HEK293 (cell line): ENCODE measurements at regions not wholly inside any gene's neighbourhood (a gene's known extent, or its start where the extent isn't known, plus 50 kb on each side); places are given as distances from the start of the nearest gene placed in this dataset.

Experiments used
- CTCF ChIA-PET: fragments of 350-600 bp; formaldehyde crosslinking; extraction: SDS; loops from one replicate; lab custom pipeline; 2021; ENCODE audit warnings: antibody characterized with exemption; lab: Yijun Ruan, JAX
- POLR2A ChIA-PET: fragments of 300-600 bp; formaldehyde crosslinking; extraction: SDS; loops from one replicate; lab custom pipeline; 2020; ENCODE audit warnings: antibody characterized with exemption, inconsistent platforms; lab: Yijun Ruan, JAX
- H3K27ac ChIP-seq: fragments of 200-500 bp; sonication (Bioruptor generic); 2 replicates; pipeline ENCODE4 v1.5.1; 2014; ENCODE audit warnings: low read depth, low read length, control low read depth, inconsistent platforms; ENCODE audit errors: extremely low read depth
- H3K36me3 ChIP-seq, 2 experiments: fragments of 200-500 bp in 1 of 2; sonication (Bioruptor generic) in 1 of 2; 1 replicate in 1 of 2; 2 replicates in 1 of 2; pipeline ENCODE4 v1.5.1; 2014 to 2017; ENCODE audit warnings: inconsistent platforms in 2 of 2, low read length in 2 of 2; ENCODE audit not compliant: control insufficient read depth in 2 of 2, insufficient read depth in 1 of 2
- H3K4me1 ChIP-seq: fragments of 200-500 bp; sonication (Bioruptor generic); 2 replicates; pipeline ENCODE4 v1.5.1; 2014; ENCODE audit warnings: mild to moderate bottlenecking, low read length, inconsistent platforms; ENCODE audit not compliant: control insufficient read depth, insufficient read depth
- H3K4me3 ChIP-seq: 2 replicates; pipeline ENCODE4 v1.5.1; 2011; ENCODE audit warnings: low read depth, mild to moderate bottlenecking, control low read depth, low read length, moderate library complexity
- H3K9me3 ChIP-seq: fragments of 200-500 bp; sonication (Bioruptor generic); 2 replicates; pipeline ENCODE4 v1.5.1; 2014; ENCODE audit warnings: low read depth, low read length, inconsistent platforms; ENCODE audit not compliant: control insufficient read depth, insufficient read depth
- FEZF1 ChIP-seq: fragments of 450-650 bp; formaldehyde crosslinking; IDR thresholded peaks from 2 replicates; pipeline ENCODE4 v1.5.1; 2016; ENCODE audit warnings: missing biosample characterization, missing genetic modification characterization
- GLIS2 ChIP-seq: fragments of 450-650 bp; formaldehyde crosslinking; IDR thresholded peaks from 2 replicates; pipeline ENCODE4 v1.5.1; 2016; ENCODE audit warnings: missing biosample characterization, missing genetic modification characterization
- YY1 ChIP-seq: fragments of 450-650 bp; formaldehyde crosslinking; IDR thresholded peaks from 2 replicates; pipeline ENCODE4 v1.5.1; 2018; ENCODE audit warnings: missing biosample characterization, missing genetic modification characterization
- ZBTB21 ChIP-seq: fragments of 450-650 bp; formaldehyde crosslinking; IDR thresholded peaks from 2 replicates; pipeline ENCODE4 v1.5.1; 2017; ENCODE audit warnings: missing biosample characterization, missing genetic modification characterization
- ZNF16 ChIP-seq: fragments of 450-650 bp; formaldehyde crosslinking; IDR thresholded peaks from 2 replicates; pipeline ENCODE4 v1.5.1; 2016; ENCODE audit warnings: low read depth, missing biosample characterization, missing genetic modification characterization
- ZNF311 ChIP-seq: fragments of 450-650 bp; formaldehyde crosslinking; IDR thresholded peaks from 2 replicates; pipeline ENCODE4 v1.5.1; 2017; ENCODE audit warnings: missing biosample characterization, missing genetic modification characterization, borderline replicate concordance
- ZNF350 ChIP-seq: fragments of 450-650 bp; formaldehyde crosslinking; IDR thresholded peaks from 2 replicates; pipeline ENCODE4 v1.5.0; 2017; ENCODE audit warnings: missing biosample characterization, mild to moderate bottlenecking, missing genetic modification characterization
- ZNF354C ChIP-seq: fragments of 450-650 bp; formaldehyde crosslinking; IDR thresholded peaks from 2 replicates; pipeline ENCODE4 v1.5.1; 2016; ENCODE audit warnings: missing biosample characterization, missing genetic modification characterization, low read depth, borderline replicate concordance
- ZNF404 ChIP-seq: fragments of 450-650 bp; formaldehyde crosslinking; IDR thresholded peaks from 2 replicates; pipeline ENCODE4 v1.5.1; 2017; ENCODE audit warnings: missing biosample characterization, missing genetic modification characterization
- ZNF544 ChIP-seq: fragments of 450-650 bp; formaldehyde crosslinking; IDR thresholded peaks from 2 replicates; pipeline ENCODE4 v1.5.0; 2017; ENCODE audit warnings: missing biosample characterization, missing genetic modification characterization
- ZNF596 ChIP-seq: fragments of 450-650 bp; IDR thresholded peaks from 2 replicates; pipeline ENCODE4 v1.5.0; 2018; ENCODE audit warnings: missing biosample characterization, mild to moderate bottlenecking, missing genetic modification characterization, moderate library complexity
- ZNF621 ChIP-seq: fragments of 450-650 bp; formaldehyde crosslinking; IDR thresholded peaks from 2 replicates; pipeline ENCODE4 v1.5.1; 2017; ENCODE audit warnings: missing biosample characterization, missing genetic modification characterization
- ZNF623 ChIP-seq: fragments of 450-650 bp; formaldehyde crosslinking; IDR thresholded peaks from 2 replicates; pipeline ENCODE4 v1.5.1; 2016; ENCODE audit warnings: missing biosample characterization, missing genetic modification characterization
- ZNF658 ChIP-seq: fragments of 450-650 bp; formaldehyde crosslinking; IDR thresholded peaks from 2 replicates; pipeline ENCODE4; 2016; ENCODE audit warnings: missing biosample characterization, missing genetic modification characterization
- ZNF791 ChIP-seq: fragments of 450-650 bp; formaldehyde crosslinking; IDR thresholded peaks from 2 replicates; pipeline ENCODE4 v1.5.1; 2016; ENCODE audit warnings: missing biosample characterization, missing genetic modification characterization
- ZNF830 ChIP-seq: fragments of 450-650 bp; IDR thresholded peaks from 2 replicates; pipeline ENCODE4 v1.5.0; 2018; ENCODE audit warnings: missing biosample characterization, missing genetic modification characterization, low read depth, mild to moderate bottlenecking, moderate library complexity
- ZSCAN30 ChIP-seq: fragments of 450-650 bp; IDR thresholded peaks from 2 replicates; pipeline ENCODE4 v1.5.1; 2018; ENCODE audit warnings: missing biosample characterization, mild to moderate bottlenecking, missing genetic modification characterization, moderate library complexity
- TF ChIP-seq, protein P1 (sequence below): fragments of 450-650 bp; formaldehyde crosslinking; IDR thresholded peaks from 2 replicates; pipeline ENCODE4 v1.5.1; 2016; ENCODE audit warnings: missing biosample characterization, missing genetic modification characterization
- TF ChIP-seq, protein P2 (sequence below): fragments of 450-650 bp; formaldehyde crosslinking; IDR thresholded peaks from 2 replicates; pipeline ENCODE4 v1.5.1; 2017; ENCODE audit warnings: missing biosample characterization, mild to moderate bottlenecking, missing genetic modification characterization, moderate library complexity
- TF ChIP-seq, protein P3 (sequence below): fragments of 450-650 bp; formaldehyde crosslinking; IDR thresholded peaks from 2 replicates; pipeline ENCODE4 v1.5.1; 2016; ENCODE audit warnings: missing biosample characterization, missing genetic modification characterization, low read depth
- TF ChIP-seq, protein P4 (sequence below): fragments of 450-650 bp; formaldehyde crosslinking; optimal IDR thresholded peaks from 2 replicates; pipeline ENCODE3; 2016; ENCODE audit warnings: missing biosample characterization, mild to moderate bottlenecking, missing genetic modification characterization
- TF ChIP-seq, protein P5 (sequence below): fragments of 450-650 bp; formaldehyde crosslinking; IDR thresholded peaks from 2 replicates; pipeline ENCODE4 v1.5.1; 2016; ENCODE audit warnings: missing biosample characterization, missing genetic modification characterization

DNA sequence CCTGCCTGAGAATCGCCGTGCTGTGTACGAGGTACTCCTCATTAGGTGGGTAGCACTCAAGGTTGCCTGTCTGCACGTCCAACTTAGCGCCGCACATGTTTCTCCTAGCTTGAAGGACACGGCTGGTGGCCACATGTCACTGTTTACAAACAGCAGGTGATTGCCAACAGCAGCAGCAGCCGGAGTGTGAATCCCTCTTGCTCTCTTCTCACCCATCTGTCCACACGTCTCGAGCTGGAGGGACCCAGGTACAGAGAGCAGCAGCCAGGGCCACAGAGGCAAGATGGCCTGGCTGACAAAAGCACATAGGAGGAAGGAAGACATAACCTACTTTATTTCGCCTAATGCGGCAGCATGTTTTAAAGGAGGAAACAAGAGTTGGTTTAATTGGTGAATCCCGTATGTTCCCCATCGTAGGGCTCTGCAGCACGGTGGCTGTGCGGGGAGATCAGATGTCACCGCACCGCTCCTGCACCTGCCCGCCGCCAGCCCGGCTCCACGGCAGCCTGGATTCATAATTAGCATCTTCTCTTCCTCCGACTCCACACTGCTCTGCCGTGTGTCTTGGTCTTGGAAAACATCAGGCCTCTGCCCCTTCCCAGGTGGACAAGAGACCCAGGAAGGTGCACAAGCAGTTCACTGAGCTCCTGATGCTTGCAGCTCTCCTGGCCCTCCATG, 201.6 kb upstream of the IRX1 start:
- CTCF ChIA-PET, result no interaction called here
- Histone ChIP-seq H3K4me3 (no peak overlapping the region), H3K9me3 (no peaks in the 10 kb centered on the region)
- TF ChIP-seq ZNF658 (tag by site-specific recombination), result no peak
- TF ChIP-seq ZNF623 (tag by site-specific recombination), result no peak
- TF ChIP-seq, all 188 proteins: peak for 0
- no peaks in the 10 kb centered on the region for H3K36me3 ChIP-seq
- no peak overlapping the region for H3K27ac ChIP-seq
- POLR2A ChIA-PET, result no interaction called here
- H3K4me1 ChIP-seq, result no peaks in the 10 kb centered on the region

DNA sequence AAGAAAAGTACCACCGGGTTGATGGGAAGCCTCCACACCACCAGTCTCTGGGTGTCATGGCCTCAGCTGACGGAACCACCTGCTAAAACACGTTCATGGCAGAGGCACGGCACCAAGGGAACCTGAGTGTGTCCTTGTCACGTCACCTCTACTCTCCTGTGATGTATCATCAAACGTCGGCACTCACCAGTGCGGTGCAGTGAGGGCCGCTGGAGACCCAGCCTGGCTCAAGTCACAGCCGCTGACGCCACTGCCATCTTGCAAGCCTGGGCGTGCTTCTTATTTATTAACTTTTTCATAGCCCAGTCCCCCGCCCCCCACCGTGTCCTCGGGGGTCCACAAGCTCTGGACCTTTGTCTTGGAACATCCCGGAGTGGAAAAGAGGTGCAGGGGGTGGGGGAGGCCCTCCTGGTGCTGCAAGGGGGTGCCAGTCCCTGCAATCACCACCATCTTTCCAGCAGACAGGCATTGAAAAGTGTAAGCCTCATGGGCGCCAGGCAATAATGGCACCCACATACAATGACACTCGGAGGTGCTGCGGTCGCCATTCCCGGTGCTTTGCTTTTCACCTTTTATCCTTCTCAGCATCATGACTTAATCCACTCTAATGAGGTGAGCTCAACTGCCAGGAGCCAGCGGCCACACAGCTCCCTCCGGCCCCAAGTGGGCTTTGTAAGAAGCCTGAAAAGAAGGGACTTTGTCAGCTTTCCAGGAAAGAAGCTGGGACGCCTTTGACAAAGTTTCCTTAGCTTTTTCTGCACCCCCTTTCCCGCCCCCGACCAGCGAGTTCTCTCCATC, 202.3 kb upstream of the IRX1 start:
- no peak for TF ChIP-seq ZNF791 (tag by site-specific recombination)
- TF ChIP-seq ZNF830 (tag by site-specific recombination), result no peak
- TF ChIP-seq ZNF596 (tag by site-specific recombination), result no peak
- TF ChIP-seq, protein P1, sequence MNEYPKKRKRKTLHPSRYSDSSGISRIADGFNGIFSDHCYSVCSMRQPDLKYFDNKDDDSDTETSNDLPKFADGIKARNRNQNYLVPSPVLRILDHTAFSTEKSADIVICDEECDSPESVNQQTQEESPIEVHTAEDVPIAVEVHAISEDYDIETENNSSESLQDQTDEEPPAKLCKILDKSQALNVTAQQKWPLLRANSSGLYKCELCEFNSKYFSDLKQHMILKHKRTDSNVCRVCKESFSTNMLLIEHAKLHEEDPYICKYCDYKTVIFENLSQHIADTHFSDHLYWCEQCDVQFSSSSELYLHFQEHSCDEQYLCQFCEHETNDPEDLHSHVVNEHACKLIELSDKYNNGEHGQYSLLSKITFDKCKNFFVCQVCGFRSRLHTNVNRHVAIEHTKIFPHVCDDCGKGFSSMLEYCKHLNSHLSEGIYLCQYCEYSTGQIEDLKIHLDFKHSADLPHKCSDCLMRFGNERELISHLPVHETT (tag by site-specific recombination), result no peak
- TF ChIP-seq, protein P2, sequence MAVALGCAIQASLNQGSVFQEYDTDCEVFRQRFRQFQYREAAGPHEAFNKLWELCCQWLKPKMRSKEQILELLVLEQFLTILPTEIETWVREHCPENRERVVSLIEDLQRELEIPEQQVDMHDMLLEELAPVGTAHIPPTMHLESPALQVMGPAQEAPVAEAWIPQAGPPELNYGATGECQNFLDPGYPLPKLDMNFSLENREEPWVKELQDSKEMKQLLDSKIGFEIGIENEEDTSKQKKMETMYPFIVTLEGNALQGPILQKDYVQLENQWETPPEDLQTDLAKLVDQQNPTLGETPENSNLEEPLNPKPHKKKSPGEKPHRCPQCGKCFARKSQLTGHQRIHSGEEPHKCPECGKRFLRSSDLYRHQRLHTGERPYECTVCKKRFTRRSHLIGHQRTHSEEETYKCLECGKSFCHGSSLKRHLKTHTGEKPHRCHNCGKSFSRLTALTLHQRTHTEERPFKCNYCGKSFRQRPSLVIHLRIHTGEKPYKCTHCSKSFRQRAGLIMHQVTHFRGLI, result no peak
- no peak for TF ChIP-seq ZNF658 (tag by site-specific recombination)
- TF ChIP-seq ZSCAN30 (tag by site-specific recombination), result no peak
- TF ChIP-seq ZNF621, result no peak
- TF ChIP-seq ZNF544 (tag by site-specific recombination), result no peak
- no peak for TF ChIP-seq ZBTB21 (tag by site-specific recombination)
- Histone ChIP-seq H3K27ac (no peak overlapping the region), H3K4me1 (no peaks in the 10 kb centered on the region), H3K4me3 (no peak overlapping the region), H3K36me3 (no peaks in the 10 kb centered on the region), H3K9me3 (no peaks in the 10 kb centered on the region)
- POLR2A ChIA-PET, result no interaction called here
- CTCF ChIA-PET, result no interaction called here

DNA sequence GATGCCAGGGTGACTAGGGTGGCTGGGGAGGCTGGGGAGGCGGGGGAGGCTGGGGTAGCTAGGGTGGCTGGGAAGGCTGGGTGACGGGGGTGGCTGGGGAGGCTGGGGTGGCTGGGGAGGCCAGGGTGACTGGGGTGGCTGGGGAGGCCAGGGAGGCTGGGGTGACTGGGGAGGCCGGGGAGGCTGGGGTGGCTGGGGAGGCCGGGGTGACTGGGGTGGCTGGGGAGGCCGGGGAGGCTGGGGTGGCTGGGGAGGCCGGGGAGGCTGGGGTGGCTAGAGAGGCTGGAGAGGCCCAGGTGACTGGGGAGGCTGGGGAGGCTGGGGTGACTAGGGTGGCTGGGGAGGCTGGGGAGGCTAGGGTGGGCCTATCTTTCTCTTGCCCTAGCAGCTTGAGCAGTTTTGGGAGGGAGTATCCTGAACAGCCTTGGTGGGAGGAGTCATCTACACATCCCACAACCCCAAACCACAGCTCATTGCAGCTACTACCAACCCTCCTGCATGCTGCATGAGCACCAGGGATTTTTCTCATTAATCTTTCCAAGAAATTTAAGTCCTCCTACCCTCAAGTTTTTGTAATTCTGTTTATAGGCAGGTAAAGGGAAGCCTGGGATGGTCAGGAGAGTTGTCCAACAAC, 203.2 kb upstream of the IRX1 start:
- Histone ChIP-seq H3K27ac (no peak overlapping the region), H3K9me3 (no peaks in the 10 kb centered on the region), H3K4me3 (no peak overlapping the region), H3K4me1 (no peaks in the 10 kb centered on the region), H3K36me3 (no peaks in the 10 kb centered on the region)
- POLR2A ChIA-PET, result no interaction called here
- CTCF ChIA-PET, result no interaction called here
- no peak for TF ChIP-seq ZNF404 (tag by site-specific recombination)
- no peak for TF ChIP-seq ZNF354C (tag by site-specific recombination)
- TF ChIP-seq, protein P3, sequence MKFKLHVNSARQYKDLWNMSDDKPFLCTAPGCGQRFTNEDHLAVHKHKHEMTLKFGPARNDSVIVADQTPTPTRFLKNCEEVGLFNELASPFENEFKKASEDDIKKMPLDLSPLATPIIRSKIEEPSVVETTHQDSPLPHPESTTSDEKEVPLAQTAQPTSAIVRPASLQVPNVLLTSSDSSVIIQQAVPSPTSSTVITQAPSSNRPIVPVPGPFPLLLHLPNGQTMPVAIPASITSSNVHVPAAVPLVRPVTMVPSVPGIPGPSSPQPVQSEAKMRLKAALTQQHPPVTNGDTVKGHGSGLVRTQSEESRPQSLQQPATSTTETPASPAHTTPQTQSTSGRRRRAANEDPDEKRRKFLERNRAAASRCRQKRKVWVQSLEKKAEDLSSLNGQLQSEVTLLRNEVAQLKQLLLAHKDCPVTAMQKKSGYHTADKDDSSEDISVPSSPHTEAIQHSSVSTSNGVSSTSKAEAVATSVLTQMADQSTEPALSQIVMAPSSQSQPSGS (tag by site-specific recombination), result no peak
- TF ChIP-seq ZNF311 (tag by site-specific recombination), result no peak
- TF ChIP-seq, protein P4, sequence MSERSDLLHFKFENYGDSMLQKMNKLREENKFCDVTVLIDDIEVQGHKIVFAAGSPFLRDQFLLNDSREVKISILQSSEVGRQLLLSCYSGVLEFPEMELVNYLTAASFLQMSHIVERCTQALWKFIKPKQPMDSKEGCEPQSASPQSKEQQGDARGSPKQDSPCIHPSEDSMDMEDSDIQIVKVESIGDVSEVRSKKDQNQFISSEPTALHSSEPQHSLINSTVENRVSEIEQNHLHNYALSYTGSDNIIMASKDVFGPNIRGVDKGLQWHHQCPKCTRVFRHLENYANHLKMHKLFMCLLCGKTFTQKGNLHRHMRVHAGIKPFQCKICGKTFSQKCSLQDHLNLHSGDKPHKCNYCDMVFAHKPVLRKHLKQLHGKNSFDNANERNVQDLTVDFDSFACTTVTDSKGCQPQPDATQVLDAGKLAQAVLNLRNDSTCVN, result no peak
- no peak for TF ChIP-seq ZNF16 (tag by site-specific recombination)
- TF ChIP-seq ZNF350 (tag by site-specific recombination), result no peak
- no peak for TF ChIP-seq FEZF1 (tag by site-specific recombination)
- TF ChIP-seq GLIS2 (tag by site-specific recombination), result no peak
- no peak for TF ChIP-seq YY1 (tag by site-specific recombination)
- TF ChIP-seq, protein P5, sequence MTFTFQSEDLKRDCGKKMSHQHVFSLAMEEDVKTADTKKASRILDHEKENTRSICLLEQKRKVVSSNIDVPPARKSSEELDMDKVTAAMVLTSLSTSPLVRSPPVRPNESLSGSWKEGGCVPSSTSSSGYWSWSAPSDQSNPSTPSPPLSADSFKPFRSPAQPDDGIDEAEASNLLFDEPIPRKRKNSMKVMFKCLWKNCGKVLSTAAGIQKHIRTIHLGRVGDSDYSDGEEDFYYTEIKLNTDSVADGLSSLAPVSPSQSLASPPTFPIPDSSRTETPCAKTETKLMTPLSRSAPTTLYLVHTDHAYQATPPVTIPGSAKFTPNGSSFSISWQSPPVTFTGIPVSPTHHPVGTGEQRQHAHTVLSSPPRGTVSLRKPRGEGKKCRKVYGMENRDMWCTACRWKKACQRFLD, result no peak
